ENCODE measurements at regions not wholly inside any gene's neighbourhood (a gene's known extent, or its start where the extent isn't known, plus 50 kb on each side); places are given as distances from the start of the nearest gene placed in this dataset.

- TF ChIP-seq CTCF (IDR thresholded peaks at IDR 0.05) (no peak), POLR2A (IDR thresholded peaks at IDR 0.05) (no peak)
Measured at GRCh38 chr22:34296461-34296860, 376.2 kb upstream of the LARGE1 start.

All from thyroid gland (tissue), 4 donors.